Loucy (cell line): ENCODE measurements at regions not wholly inside any gene's neighbourhood (a gene's known extent, or its start where the extent isn't known, plus 50 kb on each side); places are given as distances from the start of the nearest gene placed in this dataset.

ENCODE experiments used
- H2AFZ ChIP-seq: fragments of 200-600 bp; sonication (generic); 2 replicates; pipeline ENCODE4 v1.6.0; 2016; ENCODE audit warnings: antibody characterized with exemption, mild to moderate bottlenecking, low read length, moderate library complexity
- H3F3A ChIP-seq: fragments of 200-600 bp; 2 replicates; pipeline ENCODE4 v1.6.0; 2016; ENCODE audit warnings: antibody characterized with exemption, low read depth, mild to moderate bottlenecking
- H3K27me3 ChIP-seq: fragments of 200-600 bp; sonication (generic); 2 replicates; pipeline ENCODE4 v1.6.1; 2014; ENCODE audit warnings: low read length, mild to moderate bottlenecking; ENCODE audit not compliant: insufficient read depth, poor library complexity, severe bottlenecking
- H3K36me3 ChIP-seq: fragments of 200-600 bp; sonication (generic); 2 replicates; pipeline ENCODE4 v1.6.1; 2016; ENCODE audit warnings: low read length; ENCODE audit not compliant: insufficient read depth
- H3K4me1 ChIP-seq: fragments of 200-600 bp; sonication (generic); 2 replicates; pipeline ENCODE4 v1.5.1; 2014; ENCODE audit warnings: low read length, mild to moderate bottlenecking; ENCODE audit not compliant: insufficient read depth, poor library complexity, severe bottlenecking
- H3K4me2 ChIP-seq: fragments of 200-600 bp; sonication (generic); 2 replicates; pipeline ENCODE4 v1.6.0; 2014; ENCODE audit warnings: antibody characterized with exemption, low read length, low read depth, mild to moderate bottlenecking; ENCODE audit not compliant: poor library complexity, severe bottlenecking
- H3K4me3 ChIP-seq: fragments of 200-600 bp; sonication (generic); 2 replicates; pipeline ENCODE4 v1.5.1; 2014; ENCODE audit warnings: low read length, mild to moderate bottlenecking, mixed read lengths; ENCODE audit not compliant: poor library complexity, severe bottlenecking
- H3K79me2 ChIP-seq: fragments of 200-600 bp; sonication (generic); 2 replicates; pipeline ENCODE4 v1.6.1; 2014; ENCODE audit warnings: low read length; ENCODE audit not compliant: insufficient read depth
- H3K9ac ChIP-seq: fragments of 200-600 bp; sonication (generic); 2 replicates; pipeline ENCODE4 v1.6.0; 2014; ENCODE audit warnings: mild to moderate bottlenecking, low read depth, low read length, moderate library complexity; ENCODE audit not compliant: poor library complexity, severe bottlenecking
- H3K9me2 ChIP-seq: fragments of 200-600 bp; sonication (generic); replicated peaks from 2 replicates; pipeline ENCODE4 v1.6.1; 2016; ENCODE audit warnings: low read depth, low read length, mixed read lengths
- H3K9me3 ChIP-seq: fragments of 200-600 bp; sonication (generic); 2 replicates; pipeline ENCODE4 v1.6.1; 2014; ENCODE audit warnings: mild to moderate bottlenecking, antibody characterized with exemption, low read length, low read depth; ENCODE audit not compliant: insufficient read depth
- H4K20me1 ChIP-seq: fragments of 200-600 bp; sonication (generic); 2 replicates; pipeline ENCODE4 v1.6.0; 2014; ENCODE audit warnings: antibody characterized with exemption, low read length, mild to moderate bottlenecking; ENCODE audit not compliant: insufficient read depth, poor library complexity, severe bottlenecking
- CTCF ChIP-seq: fragments of 200-600 bp; sonication (generic); conservative IDR thresholded peaks from 2 replicates; pipeline ENCODE4 v1.5.1; 2014; ENCODE audit warnings: mild to moderate bottlenecking, antibody characterized with exemption, low read length
- EZH2phosphoT487 ChIP-seq: fragments of 200-600 bp; IDR thresholded peaks from 2 replicates; pipeline ENCODE4 v1.6.1; 2018; ENCODE audit warnings: antibody characterized with exemption, mild to moderate bottlenecking, moderate library complexity, borderline replicate concordance

- Histone ChIP-seq H3K9ac (no peak overlapping the region), H4K20me1 (no peaks in the 10 kb centered on the region), H3K27me3 (no peaks in the 10 kb centered on the region), H3K4me3 (no peak overlapping the region), H3K4me2 (no peak overlapping the region), H3K9me2 (no peaks in the 10 kb centered on the region), H3K79me2 (no peaks in the 10 kb centered on the region), H3K36me3 (no peaks in the 10 kb centered on the region), H3F3A (no peaks in the 10 kb centered on the region), H3K4me1 (no peaks in the 10 kb centered on the region), H2AFZ (no peak overlapping the region), H3K9me3 (no peaks in the 10 kb centered on the region)
- no peak for TF ChIP-seq CTCF
- no peak for TF ChIP-seq EZH2phosphoT487
Measured at GRCh38 chrX:39988496-39988895, 109.3 kb downstream of the BCOR start.

DNA sequence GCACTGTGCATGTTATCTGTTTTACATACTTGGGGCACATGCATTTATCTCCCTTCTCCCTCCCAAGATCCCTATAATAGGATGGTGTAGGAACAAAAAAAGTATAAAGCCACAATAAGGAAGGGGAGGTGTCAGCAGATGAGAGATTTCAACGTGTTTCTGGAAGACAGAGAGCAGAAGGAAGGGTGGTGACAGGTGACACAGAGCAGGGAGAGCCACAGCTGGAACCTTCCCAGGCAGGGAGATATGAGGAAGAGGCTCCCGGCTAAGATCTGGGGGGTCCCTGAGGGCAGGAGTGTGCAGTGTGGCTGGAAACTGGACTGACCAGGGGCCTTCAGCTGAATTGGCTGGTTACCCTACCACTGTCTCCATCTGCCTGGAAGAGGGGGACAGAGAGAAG lies 107.4 kb downstream of the BCOR start:
- Histone ChIP-seq H3K9me2 (no peaks in the 10 kb centered on the region), H3K4me2 (no peak overlapping the region), H3K9ac (no peak overlapping the region), H3K79me2 (no peaks in the 10 kb centered on the region), H3K4me3 (no peak overlapping the region), H3K4me1 (no peaks in the 10 kb centered on the region), H3K9me3 (no peaks in the 10 kb centered on the region), H4K20me1 (no peaks in the 10 kb centered on the region), H3K27me3 (no peaks in the 10 kb centered on the region), H2AFZ (no peak overlapping the region), H3F3A (no peaks in the 10 kb centered on the region), H3K36me3 (no peaks in the 10 kb centered on the region)
- TF ChIP-seq CTCF (no peak), EZH2phosphoT487 (no peak)

GRCh38 chrX:39992300-39992699 lies 105.5 kb downstream of the BCOR start:
- H3K27me3 ChIP-seq = no peaks in the 10 kb centered on the region
- no peaks in the 10 kb centered on the region for H3K36me3 ChIP-seq
- TF ChIP-seq EZH2phosphoT487 (no peak), CTCF (no peak)
- no peak overlapping the region for H2AFZ ChIP-seq
- H3K79me2 ChIP-seq = no peaks in the 10 kb centered on the region
- H3K4me1 ChIP-seq = no peaks in the 10 kb centered on the region
- H3K9ac ChIP-seq = no peak overlapping the region
- H3K9me2 ChIP-seq = no peaks in the 10 kb centered on the region
- no peak overlapping the region for H3K4me2 ChIP-seq
- no peaks in the 10 kb centered on the region for H3K9me3 ChIP-seq
- H4K20me1 ChIP-seq = no peaks in the 10 kb centered on the region
- no peak overlapping the region for H3K4me3 ChIP-seq
- no peaks in the 10 kb centered on the region for H3F3A ChIP-seq
